Right lobe of liver (tissue), 6 donors: ENCODE measurements at regions not wholly inside any gene's neighbourhood (a gene's known extent, or its start where the extent isn't known, plus 50 kb on each side); places are given as distances from the start of the nearest gene placed in this dataset.

ENCODE experiments used
- ATAC-seq, 4 donors: fragments of 200-7000 bp; cut with Tn5 transposase; one replicate each; pipeline ENCODE4 v1.9.1; 2020; ENCODE audit warnings: mild to moderate bottlenecking in 4 of 4, moderate library complexity in 4 of 4
- DNase-seq, 3 donors: peaks; one replicate each; pipeline ENCODE4 v3.0.0-alpha.2; 2020
- H3K27ac ChIP-seq, 3 donors: fragments of 200-600 bp; one replicate each; pipeline ENCODE4 v1.8.0; 2022
- H3K27me3 ChIP-seq, 2 donors: fragments of 200-600 bp; one replicate each; pipeline ENCODE4 v1.8.0; 2022
- H3K36me3 ChIP-seq, 4 donors: fragments of 200-600 bp; sonication (generic) in 1 of 4; one replicate each; pipeline versions ENCODE4 v1.5.1 to v1.8.0; 2017 to 2022; ENCODE audit warnings: control low read depth in 1 of 4
- H3K4me1 ChIP-seq, 4 donors: fragments of 200-600 bp; sonication (generic) in 1 of 4; one replicate each; pipeline versions ENCODE4 v1.5.1 to v1.8.0; 2017 to 2022; ENCODE audit warnings: control low read depth in 1 of 4
- H3K4me3 ChIP-seq, 3 donors: fragments of 200-600 bp; one replicate each; pipeline ENCODE4 v1.8.0; 2022
- H3K9me3 ChIP-seq, 4 donors: fragments of 200-600 bp; sonication (generic) in 1 of 4; one replicate each; pipeline versions ENCODE4 v1.5.1 to v1.8.0; 2017 to 2022; ENCODE audit warnings: control low read depth in 1 of 4
- POLR2A ChIP-seq: fragments of 450-650 bp; IDR thresholded peaks from one replicate; pipeline ENCODE4 v1.6.1; 2017; ENCODE audit warnings: antibody characterized with exemption, mild to moderate bottlenecking
- whole genome bisulfite sequencing: methylation state at CpG from one replicate; pipeline ENCODE4 v1.1.6; 2018; ENCODE audit warnings: low coverage, low lambda C conversion rate; ENCODE audit not compliant: insufficient coverage; ENCODE audit errors: missing lambda C conversion rate; 5-methylcytosine and 5-hydroxymethylcytosine counted together
- intact Hi-C, 2 donors: fragments of 100-400 bp; cut with DNase I; formaldehyde crosslinking; loops; one replicate each; pipeline versions ENCODE4 v1.11.2 to v1.14.1; 2022
- TF ChIP-seq, protein P1 (sequence below), 4 donors: fragments of 200-600 bp in 3 of 4; fragments of 450-650 bp in 1 of 4; IDR thresholded peaks; one replicate each; pipeline versions ENCODE4 v1.5.1 to v1.8.0; 2016 to 2022; ENCODE audit warnings: antibody characterized with exemption in 4 of 4, mild to moderate bottlenecking in 2 of 4
- donor health status: DM: no; HTN: yes; CAD: no.
- donor health status: DM: no; HTN: no; CAD: no.
- donor health status: DM: no; HTN: no; CAD: no.
- donor health status: DM: no; HTN: yes; CAD: no.
- donor health status: DM: no; HTN: yes; CAD: no.

DNA sequence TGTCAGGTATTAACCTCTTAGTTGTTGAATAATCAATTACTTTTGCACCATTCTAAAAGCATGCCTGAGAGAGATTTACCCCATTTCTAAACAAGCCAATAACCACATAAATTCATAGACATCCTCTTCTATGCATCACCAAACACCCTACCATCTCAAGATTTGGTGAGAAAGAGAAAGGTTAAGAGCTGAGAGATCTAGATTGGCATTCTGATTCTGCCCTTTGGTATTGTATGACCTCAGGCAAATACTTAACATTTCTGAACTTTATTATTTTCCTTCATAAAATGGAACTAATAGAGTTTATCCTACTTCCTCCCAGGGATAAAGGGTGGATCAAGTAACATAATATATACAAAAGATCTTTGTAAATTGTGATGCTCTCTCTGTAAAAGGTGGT lies 146.5 kb upstream of the MME start:
- ATAC-seq = no peak
- Histone ChIP-seq H3K27ac (no peak overlapping the region), H3K27me3 (no peaks in the 10 kb centered on the region), H3K36me3 (no peaks in the 10 kb centered on the region), H3K4me1 (no peaks in the 10 kb centered on the region), H3K9me3 (no peaks in the 10 kb centered on the region), H3K4me3 (no peak overlapping the region)
- no peak for DNase-seq
- TF ChIP-seq, protein P1, sequence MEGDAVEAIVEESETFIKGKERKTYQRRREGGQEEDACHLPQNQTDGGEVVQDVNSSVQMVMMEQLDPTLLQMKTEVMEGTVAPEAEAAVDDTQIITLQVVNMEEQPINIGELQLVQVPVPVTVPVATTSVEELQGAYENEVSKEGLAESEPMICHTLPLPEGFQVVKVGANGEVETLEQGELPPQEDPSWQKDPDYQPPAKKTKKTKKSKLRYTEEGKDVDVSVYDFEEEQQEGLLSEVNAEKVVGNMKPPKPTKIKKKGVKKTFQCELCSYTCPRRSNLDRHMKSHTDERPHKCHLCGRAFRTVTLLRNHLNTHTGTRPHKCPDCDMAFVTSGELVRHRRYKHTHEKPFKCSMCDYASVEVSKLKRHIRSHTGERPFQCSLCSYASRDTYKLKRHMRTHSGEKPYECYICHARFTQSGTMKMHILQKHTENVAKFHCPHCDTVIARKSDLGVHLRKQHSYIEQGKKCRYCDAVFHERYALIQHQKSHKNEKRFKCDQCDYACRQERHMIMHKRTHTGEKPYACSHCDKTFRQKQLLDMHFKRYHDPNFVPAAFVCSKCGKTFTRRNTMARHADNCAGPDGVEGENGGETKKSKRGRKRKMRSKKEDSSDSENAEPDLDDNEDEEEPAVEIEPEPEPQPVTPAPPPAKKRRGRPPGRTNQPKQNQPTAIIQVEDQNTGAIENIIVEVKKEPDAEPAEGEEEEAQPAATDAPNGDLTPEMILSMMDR (IDR thresholded peaks at IDR 0.05) = no peak
- no peak for TF ChIP-seq POLR2A
- intact Hi-C loops = no loop called here

DNA sequence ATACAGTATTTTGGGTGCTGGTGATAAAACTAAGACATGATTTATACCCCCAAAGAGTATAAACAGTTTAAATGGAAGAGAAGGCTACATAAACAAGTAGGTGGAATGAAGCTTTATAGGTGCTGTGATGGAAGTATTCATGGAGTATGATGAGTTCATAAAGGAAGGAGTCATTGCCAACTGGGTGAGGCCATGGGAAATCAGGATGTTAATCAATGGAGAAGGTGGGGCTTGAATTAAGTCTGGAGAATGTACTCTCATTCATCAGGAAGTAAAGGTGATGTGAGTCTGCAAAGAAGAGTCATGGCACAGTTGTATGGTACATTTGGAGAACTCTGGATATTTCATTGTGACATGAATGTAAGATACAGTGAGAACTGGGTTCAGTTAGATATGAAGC lies 147.5 kb upstream of the MME start:
- H3K9me3 ChIP-seq = peaks cover 0 to 3% (median 0%) of the 10 kb centered on the region in 4 donors
- DNase-seq (no peak), ATAC-seq (no peak)
- H3K4me1 ChIP-seq = no peaks in the 10 kb centered on the region
- TF ChIP-seq, protein P1 (IDR thresholded peaks at IDR 0.05) = no peak
- no peak for TF ChIP-seq POLR2A
- H3K4me3 ChIP-seq = no peak overlapping the region
- no peaks in the 10 kb centered on the region for H3K36me3 ChIP-seq
- intact Hi-C loops = no loop called here
- no peak overlapping the region for H3K27ac ChIP-seq
- H3K27me3 ChIP-seq = no peaks in the 10 kb centered on the region

DNA sequence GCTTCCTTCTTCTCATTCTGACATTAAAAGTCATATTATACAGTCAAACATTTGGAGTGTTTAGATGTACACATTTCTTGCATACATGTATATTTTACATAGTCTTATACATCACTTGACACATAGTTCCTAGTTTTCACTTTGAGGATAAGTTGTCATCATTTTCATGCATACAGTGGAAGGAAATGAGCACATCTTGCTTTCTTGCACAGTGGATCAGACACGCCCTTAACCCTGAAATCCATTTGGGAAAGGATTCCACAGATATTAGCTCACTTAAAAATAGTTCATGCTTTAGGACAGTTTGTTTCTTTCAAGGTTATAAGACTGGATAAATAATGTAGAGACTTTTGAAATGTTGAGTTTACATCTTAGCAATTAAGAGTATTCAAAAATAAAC lies 148.6 kb upstream of the MME start:
- H3K4me1 ChIP-seq = no peaks in the 10 kb centered on the region
- WGBS = 56% methylated on average over 1 of the region's 1 CpG
- no peak for DNase-seq

DNA sequence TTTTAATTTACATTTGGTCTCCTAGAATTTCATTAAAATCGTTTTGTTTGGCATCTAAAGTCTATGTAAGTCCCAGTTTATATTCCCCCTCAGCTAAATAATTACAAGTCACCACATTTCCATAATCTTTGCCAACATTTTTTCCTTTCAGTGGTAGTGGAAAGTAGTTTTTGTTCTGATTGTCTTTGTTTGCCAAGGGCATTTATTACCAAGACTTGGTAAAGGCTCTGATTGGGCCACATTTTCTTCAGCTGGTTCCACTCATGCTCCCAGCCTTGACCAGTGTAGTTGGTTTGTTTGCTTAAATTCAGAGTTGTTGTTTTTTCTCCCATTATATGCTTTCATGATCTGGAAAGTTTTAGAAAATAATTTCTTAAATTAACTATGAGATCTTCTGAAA lies 153.4 kb upstream of the MME start:
- Histone ChIP-seq H3K4me3 (no peak overlapping the region), H3K4me1 (no peaks in the 10 kb centered on the region), H3K9me3 (peaks cover 0 to 3% (median 0%) of the 10 kb centered on the region in 4 donors), H3K27me3 (no peaks in the 10 kb centered on the region), H3K27ac (no peak overlapping the region), H3K36me3 (no peaks in the 10 kb centered on the region)
- no peak for ATAC-seq
- no peak for DNase-seq
- WGBS = 20% methylated on average over 1 of the region's 1 CpG
- intact Hi-C loops = no loop called here
- TF ChIP-seq, protein P1 (IDR thresholded peaks at IDR 0.05) = no peak
- TF ChIP-seq POLR2A = no peak

More for the DNA sequence above, 148.6 kb upstream of the MME start:
- no peak overlapping the region for H3K27ac ChIP-seq
- intact Hi-C loops = no loop called here
- ATAC-seq = no peak
- no peak overlapping the region for H3K4me3 ChIP-seq
- no peak for TF ChIP-seq POLR2A
- TF ChIP-seq, protein P1 (IDR thresholded peaks at IDR 0.05) = no peak
- H3K9me3 ChIP-seq = peaks cover 0 to 3% (median 0%) of the 10 kb centered on the region in 4 donors
- H3K27me3 ChIP-seq = no peaks in the 10 kb centered on the region
- H3K36me3 ChIP-seq = no peaks in the 10 kb centered on the region

DNA sequence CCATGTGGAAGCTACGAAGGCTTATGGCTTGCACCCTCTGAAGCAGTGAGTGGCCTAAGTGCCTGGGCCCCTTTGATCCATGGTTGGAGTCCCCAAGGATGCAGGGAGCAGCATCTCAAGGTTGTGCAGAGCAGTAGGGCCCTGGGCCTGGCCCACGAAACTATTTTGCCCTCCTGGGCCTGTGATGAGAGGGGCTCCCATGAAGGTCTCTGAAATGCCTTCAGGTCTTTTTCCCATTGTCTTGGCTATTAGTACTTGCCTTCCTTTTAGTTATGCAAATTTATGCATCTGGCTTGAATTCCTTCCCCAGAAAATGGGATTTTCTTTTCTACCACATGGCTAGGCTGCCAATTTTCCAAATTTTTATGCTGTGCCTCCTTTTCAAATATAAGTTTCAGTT lies 158.8 kb upstream of the MME start:
- Histone ChIP-seq H3K36me3 (no peaks in the 10 kb centered on the region), H3K9me3 (no peaks in the 10 kb centered on the region), H3K4me1 (no peaks in the 10 kb centered on the region), H3K27ac (no peak overlapping the region), H3K4me3 (no peak overlapping the region), H3K27me3 (no peaks in the 10 kb centered on the region)
- TF ChIP-seq, protein P1 (IDR thresholded peaks at IDR 0.05) = no peak
- TF ChIP-seq POLR2A = no peak
- no peak for ATAC-seq
- intact Hi-C loops = no loop called here
- no CpG with 5 or more reads among the region's 2 CpGs for WGBS
- DNase-seq = no peak
